ENCODE measurements at regions not wholly inside any gene's neighbourhood (a gene's known extent, or its start where the extent isn't known, plus 50 kb on each side); places are given as distances from the start of the nearest gene placed in this dataset.

DNA sequence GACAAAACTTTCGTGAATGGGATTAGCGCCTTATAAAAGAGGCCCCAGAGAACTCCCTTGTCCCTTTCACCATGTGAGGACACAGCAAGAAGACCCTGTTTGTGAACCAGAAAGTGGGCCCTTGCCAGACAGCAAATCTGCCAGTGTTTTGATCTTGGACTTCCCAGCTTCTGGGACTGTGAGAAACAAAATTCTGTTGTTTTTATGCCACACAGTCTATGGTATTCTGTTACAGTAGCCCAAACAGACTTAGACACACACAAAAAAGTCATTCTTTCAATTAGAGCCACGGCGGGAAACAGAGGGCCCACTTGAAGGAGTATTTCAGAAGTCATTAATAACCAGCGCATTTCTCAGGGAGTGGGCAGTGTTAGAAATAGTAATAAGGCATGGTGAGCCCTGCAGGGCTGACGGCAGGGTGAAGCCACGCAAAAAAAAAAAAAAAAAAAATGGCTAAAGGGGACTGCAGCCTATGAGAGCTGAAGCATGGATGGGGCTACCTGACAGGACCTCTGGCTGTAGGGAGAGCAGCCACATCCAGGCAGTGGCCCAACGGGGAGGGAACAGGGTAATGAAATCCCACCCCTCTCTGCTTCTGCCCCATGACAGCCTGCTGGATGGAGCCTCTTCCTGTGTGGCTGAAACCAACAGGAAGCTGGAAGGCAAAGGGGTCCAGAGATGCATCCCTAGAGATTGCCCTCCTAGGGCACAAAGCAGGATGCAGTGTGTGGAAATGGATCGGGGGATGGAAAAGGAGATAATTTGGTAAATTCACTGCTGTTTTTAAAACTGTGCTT, 189.3 kb downstream of the KCNS3 start:
- Mint-ChIP-seq H3K27ac (no peak overlapping the region), H3K27me3 (peaks cover 26% of the 10 kb centered on the region), H3K4me3 (no peak overlapping the region), H3K4me1 (no peaks in the 10 kb centered on the region), H3K9me3 (ENCODE audit: insufficient read depth) (no peaks in the 10 kb centered on the region)
- no peak overlapping the region for H3K4me2 ChIP-seq (replicated peaks; ENCODE audit: low read depth, low read length, poor library complexity, severe bottlenecking)
- DNase-seq (no peak), ATAC-seq (ENCODE audit: low read depth) (no peak)
- H3K4me3 ChIP-seq (ENCODE audit: control extremely low read depth in 1 of 5, extremely low read depth in 1 of 5, insufficient read depth in 1 of 5, low read depth in 2 of 5, low read length in 4 of 5) = no peak overlapping the region
- peaks cover 0 to 5% (median 0%) of the 10 kb centered on the region in 4 experiments for H3K27me3 ChIP-seq (replicated peaks in 1 of 4; ENCODE audit: control extremely low read depth in 1 of 4, control insufficient read depth in 3 of 4, insufficient read depth in 4 of 4, low read length in 3 of 4)
- H3K9ac ChIP-seq (ENCODE audit: low read length) = no peak overlapping the region
- H3K36me3 ChIP-seq (replicated peaks in 1 of 2; ENCODE audit: control extremely low read depth in 1 of 2, control insufficient read depth in 1 of 2, extremely low read depth in 1 of 2, insufficient read depth in 2 of 2, low read length in 1 of 2) = no peaks in the 10 kb centered on the region
- POLR2A ChIA-PET = no interaction called here
- no peaks in the 10 kb centered on the region for H3K9me3 ChIP-seq (ENCODE audit: control extremely low read depth in 1 of 3, control insufficient read depth in 2 of 3, insufficient read depth in 1 of 3, low read length in 2 of 3)
- 57% methylated on average over 7 of the region's 9 CpGs for WGBS (ENCODE audit: insufficient coverage)
- no peak for TF ChIP-seq EZH2 (IDR thresholded peaks at IDR 0.05; ENCODE audit: borderline replicate concordance, insufficient read depth, low read depth, low read length, poor library complexity, severe bottlenecking)
- TF ChIP-seq, protein P1, sequence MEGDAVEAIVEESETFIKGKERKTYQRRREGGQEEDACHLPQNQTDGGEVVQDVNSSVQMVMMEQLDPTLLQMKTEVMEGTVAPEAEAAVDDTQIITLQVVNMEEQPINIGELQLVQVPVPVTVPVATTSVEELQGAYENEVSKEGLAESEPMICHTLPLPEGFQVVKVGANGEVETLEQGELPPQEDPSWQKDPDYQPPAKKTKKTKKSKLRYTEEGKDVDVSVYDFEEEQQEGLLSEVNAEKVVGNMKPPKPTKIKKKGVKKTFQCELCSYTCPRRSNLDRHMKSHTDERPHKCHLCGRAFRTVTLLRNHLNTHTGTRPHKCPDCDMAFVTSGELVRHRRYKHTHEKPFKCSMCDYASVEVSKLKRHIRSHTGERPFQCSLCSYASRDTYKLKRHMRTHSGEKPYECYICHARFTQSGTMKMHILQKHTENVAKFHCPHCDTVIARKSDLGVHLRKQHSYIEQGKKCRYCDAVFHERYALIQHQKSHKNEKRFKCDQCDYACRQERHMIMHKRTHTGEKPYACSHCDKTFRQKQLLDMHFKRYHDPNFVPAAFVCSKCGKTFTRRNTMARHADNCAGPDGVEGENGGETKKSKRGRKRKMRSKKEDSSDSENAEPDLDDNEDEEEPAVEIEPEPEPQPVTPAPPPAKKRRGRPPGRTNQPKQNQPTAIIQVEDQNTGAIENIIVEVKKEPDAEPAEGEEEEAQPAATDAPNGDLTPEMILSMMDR (IDR thresholded peaks at IDR 0.05) = no peak
- H3K27ac ChIP-seq (ENCODE audit: low read length in 2 of 2) = no peak overlapping the region
- no peaks in the 10 kb centered on the region for H3K79me2 ChIP-seq (ENCODE audit: control insufficient read depth, insufficient read depth, low read length)
- no peak overlapping the region for H2AFZ ChIP-seq (ENCODE audit: insufficient read depth, low read depth, low read length, poor library complexity, severe bottlenecking)
- CTCF ChIA-PET = interaction anchor here (0.8 kb wide), 1 partner anchor 257 kb away, joined by 5 read pairs; no protein-coding TSS in a partner anchor
- H4K20me1 ChIP-seq (ENCODE audit: control insufficient read depth, insufficient read depth, low read length, poor library complexity, severe bottlenecking) = no peaks in the 10 kb centered on the region
- intact Hi-C loops (cut with micrococcal nuclease) = no loop called here
- no peaks in the 10 kb centered on the region for H3K4me1 ChIP-seq (ENCODE audit: control insufficient read depth in 2 of 2, insufficient read depth in 2 of 2, low read length in 2 of 2)

DNA sequence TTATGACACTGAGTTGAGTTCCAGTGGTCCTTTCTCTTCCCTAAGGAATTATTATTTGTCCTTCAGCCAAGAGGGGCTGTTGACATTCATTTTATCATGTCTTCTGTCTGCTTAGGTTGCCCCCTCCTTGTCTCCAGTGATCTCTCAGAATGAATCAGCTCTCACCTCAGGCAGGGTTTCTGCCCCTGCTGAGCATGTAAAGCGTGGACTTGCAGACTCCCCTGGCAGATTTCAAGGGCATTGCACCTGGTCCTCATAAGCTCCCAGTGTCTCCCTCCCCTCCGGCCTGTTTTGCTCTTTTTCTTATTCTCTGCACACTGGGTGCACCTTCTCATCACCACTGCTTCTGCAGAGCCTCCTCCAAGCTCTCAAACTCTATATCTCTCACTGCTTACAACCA, 188.4 kb downstream of the KCNS3 start:
- Histone ChIP-seq H3K4me1 (ENCODE audit: control insufficient read depth in 2 of 2, insufficient read depth in 2 of 2, low read length in 2 of 2) (no peaks in the 10 kb centered on the region), H3K36me3 (replicated peaks in 1 of 2; ENCODE audit: control extremely low read depth in 1 of 2, control insufficient read depth in 1 of 2, extremely low read depth in 1 of 2, insufficient read depth in 2 of 2, low read length in 1 of 2) (no peaks in the 10 kb centered on the region), H2AFZ (ENCODE audit: insufficient read depth, low read depth, low read length, poor library complexity, severe bottlenecking) (no peak overlapping the region), H3K79me2 (ENCODE audit: control insufficient read depth, insufficient read depth, low read length) (no peaks in the 10 kb centered on the region), H3K4me2 (replicated peaks; ENCODE audit: low read depth, low read length, poor library complexity, severe bottlenecking) (no peak overlapping the region), H3K9me3 (ENCODE audit: control extremely low read depth in 1 of 3, control insufficient read depth in 2 of 3, insufficient read depth in 1 of 3, low read length in 2 of 3) (no peaks in the 10 kb centered on the region), H3K27me3 (replicated peaks in 1 of 4; ENCODE audit: control extremely low read depth in 1 of 4, control insufficient read depth in 3 of 4, insufficient read depth in 4 of 4, low read length in 3 of 4) (peaks cover 0 to 6% (median 0%) of the 10 kb centered on the region in 4 experiments), H3K27ac (ENCODE audit: low read length in 2 of 2) (no peak overlapping the region), H3K4me3 (ENCODE audit: control extremely low read depth in 1 of 5, extremely low read depth in 1 of 5, insufficient read depth in 1 of 5, low read depth in 2 of 5, low read length in 4 of 5) (no peak overlapping the region), H4K20me1 (ENCODE audit: control insufficient read depth, insufficient read depth, low read length, poor library complexity, severe bottlenecking) (no peaks in the 10 kb centered on the region), H3K9ac (ENCODE audit: low read length) (no peak overlapping the region)
- Mint-ChIP-seq H3K9me3 (ENCODE audit: insufficient read depth) (no peaks in the 10 kb centered on the region), H3K27me3 (peaks cover 24% of the 10 kb centered on the region), H3K4me3 (no peak overlapping the region), H3K27ac (no peak overlapping the region), H3K4me1 (no peaks in the 10 kb centered on the region)
- TF ChIP-seq, protein P1 (IDR thresholded peaks at IDR 0.05) = no peak
- TF ChIP-seq EZH2 (IDR thresholded peaks at IDR 0.05; ENCODE audit: borderline replicate concordance, insufficient read depth, low read depth, low read length, poor library complexity, severe bottlenecking) = no peak
- 71% methylated on average over 2 of the region's 2 CpGs for WGBS (ENCODE audit: insufficient coverage)
- ATAC-seq (ENCODE audit: low read depth) (no peak), DNase-seq (no peak)
- ChIA-PET CTCF (no interaction called here), POLR2A (no interaction called here)
- intact Hi-C loops (cut with micrococcal nuclease) = no loop called here

All from B cell (primary cell).